ENCODE measurements at regions not wholly inside any gene's neighbourhood (a gene's known extent, or its start where the extent isn't known, plus 50 kb on each side); places are given as distances from the start of the nearest gene placed in this dataset.

GRCh38 chr6:169933839-169934698, 182.6 kb downstream of the ERMARD start:
- H3K4me3 ChIP-seq (ENCODE audit: low read depth, low read length, poor library complexity, severe bottlenecking), result no peak overlapping the region
- ChIA-PET POLR2A (ENCODE audit: low non-redundant PET) (no interaction called here), CTCF (interaction anchor here (0.7 kb wide), 1 partner anchor 74 kb away, joined by 8 read pairs; no protein-coding TSS in a partner anchor)
- no peak overlapping the region for H3K27ac ChIP-seq (ENCODE audit: low read depth, low read length, poor library complexity, severe bottlenecking)
- no TSS peak for BruUV-seq (replicated peaks)
- DNase-seq (ENCODE audit: low spot score), result no peak
- intact Hi-C loops (cut with micrococcal nuclease; ENCODE audit: unreplicated experiment), result no loop called here
- no peaks in the 10 kb centered on the region for H3K9me3 ChIP-seq (ENCODE audit: low read depth, low read length, poor library complexity, severe bottlenecking)
- H3K36me3 ChIP-seq (ENCODE audit: insufficient read depth, low read length, poor library complexity, severe bottlenecking), result no peaks in the 10 kb centered on the region
- no peaks in the 10 kb centered on the region for H3K27me3 ChIP-seq (replicated peaks; ENCODE audit: insufficient read depth, low read depth, low read length, poor library complexity)
- H3K4me1 ChIP-seq (ENCODE audit: insufficient read depth, low read length, poor library complexity, severe bottlenecking), result no peaks in the 10 kb centered on the region
- TF ChIP-seq EZH2 (IDR thresholded peaks at IDR 0.05; ENCODE audit: borderline replicate concordance, low read depth, low read length, poor library complexity, severe bottlenecking), result no peak
- no peak for TF ChIP-seq CTCF (conservative IDR thresholded peaks at IDR 0.05; ENCODE audit: low read depth, low read length)

GRCh38 chr6:169933251-169933821, 181.9 kb downstream of the ERMARD start:
- CTCF ChIA-PET, result interaction anchor here (0.7 kb wide), 1 partner anchor 75 kb away, joined by 8 read pairs; no protein-coding TSS in a partner anchor
- no peaks in the 10 kb centered on the region for H3K9me3 ChIP-seq (ENCODE audit: low read depth, low read length, poor library complexity, severe bottlenecking)
- H3K4me1 ChIP-seq (ENCODE audit: insufficient read depth, low read length, poor library complexity, severe bottlenecking), result no peaks in the 10 kb centered on the region
- H3K36me3 ChIP-seq (ENCODE audit: insufficient read depth, low read length, poor library complexity, severe bottlenecking), result no peaks in the 10 kb centered on the region
- POLR2A ChIA-PET (ENCODE audit: low non-redundant PET), result no interaction called here
- TF ChIP-seq EZH2 (IDR thresholded peaks at IDR 0.05; ENCODE audit: borderline replicate concordance, low read depth, low read length, poor library complexity, severe bottlenecking) (no peak), CTCF (conservative IDR thresholded peaks at IDR 0.05; ENCODE audit: low read depth, low read length) (no peak)
- no peak overlapping the region for H3K4me3 ChIP-seq (ENCODE audit: low read depth, low read length, poor library complexity, severe bottlenecking)
- no peak overlapping the region for H3K27ac ChIP-seq (ENCODE audit: low read depth, low read length, poor library complexity, severe bottlenecking)
- DNase-seq (ENCODE audit: low spot score), result no peak
- no TSS peak for BruUV-seq (replicated peaks)
- H3K27me3 ChIP-seq (replicated peaks; ENCODE audit: insufficient read depth, low read depth, low read length, poor library complexity), result no peaks in the 10 kb centered on the region
- intact Hi-C loops (cut with micrococcal nuclease; ENCODE audit: unreplicated experiment), result no loop called here

- intact Hi-C loops (cut with micrococcal nuclease; ENCODE audit: unreplicated experiment), result no loop called here
- POLR2A ChIA-PET (ENCODE audit: low non-redundant PET), result no interaction called here
- no peaks in the 10 kb centered on the region for H3K4me1 ChIP-seq (ENCODE audit: insufficient read depth, low read length, poor library complexity, severe bottlenecking)
- no TSS peak for BruUV-seq (replicated peaks)
- no peak for DNase-seq (ENCODE audit: low spot score)
- no peaks in the 10 kb centered on the region for H3K36me3 ChIP-seq (ENCODE audit: insufficient read depth, low read length, poor library complexity, severe bottlenecking)
- TF ChIP-seq CTCF (conservative IDR thresholded peaks at IDR 0.05; ENCODE audit: low read depth, low read length), result no peak
- no peaks in the 10 kb centered on the region for H3K9me3 ChIP-seq (ENCODE audit: low read depth, low read length, poor library complexity, severe bottlenecking)
- no peak overlapping the region for H3K27ac ChIP-seq (ENCODE audit: low read depth, low read length, poor library complexity, severe bottlenecking)
- no peak overlapping the region for H3K4me3 ChIP-seq (ENCODE audit: low read depth, low read length, poor library complexity, severe bottlenecking)
- H3K27me3 ChIP-seq (replicated peaks; ENCODE audit: insufficient read depth, low read depth, low read length, poor library complexity), result no peaks in the 10 kb centered on the region
- CTCF ChIA-PET, result no interaction called here
Observed at GRCh38 chr6:169932491-169932890, 181.1 kb downstream of the ERMARD start.
